ENCODE measurements at regions not wholly inside any gene's neighbourhood (a gene's known extent, or its start where the extent isn't known, plus 50 kb on each side); places are given as distances from the start of the nearest gene placed in this dataset.

DNA sequence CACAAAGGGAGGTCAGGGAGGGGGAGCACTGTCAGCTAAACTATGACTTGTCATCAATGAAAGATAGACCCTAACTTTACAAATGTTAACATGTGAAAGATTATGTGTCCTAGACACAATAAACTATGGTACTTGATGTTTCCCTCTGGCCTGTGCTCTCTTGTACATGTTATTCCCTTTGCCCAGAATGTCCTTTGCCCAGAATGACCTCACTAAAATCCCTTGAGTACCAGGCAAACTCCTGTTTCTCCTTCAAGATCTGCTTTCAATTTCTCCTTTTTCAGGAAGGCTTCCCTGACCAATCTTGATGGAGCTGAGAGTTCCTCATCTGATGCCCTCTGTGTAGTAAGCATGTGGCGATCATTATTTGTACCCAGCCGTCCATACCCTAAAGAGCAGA is 143.1 kb downstream of the ZNF365 start:
- no peaks in the 10 kb centered on the region for H3K27me3 ChIP-seq
- no peaks in the 10 kb centered on the region for H3K9me3 ChIP-seq
- H3K36me3 ChIP-seq (replicated peaks in 1 of 2; ENCODE audit: insufficient read depth in 1 of 2, low read depth in 2 of 2) = no peaks in the 10 kb centered on the region
- no peak overlapping the region for H3K4me3 ChIP-seq
- TF ChIP-seq, protein P1, sequence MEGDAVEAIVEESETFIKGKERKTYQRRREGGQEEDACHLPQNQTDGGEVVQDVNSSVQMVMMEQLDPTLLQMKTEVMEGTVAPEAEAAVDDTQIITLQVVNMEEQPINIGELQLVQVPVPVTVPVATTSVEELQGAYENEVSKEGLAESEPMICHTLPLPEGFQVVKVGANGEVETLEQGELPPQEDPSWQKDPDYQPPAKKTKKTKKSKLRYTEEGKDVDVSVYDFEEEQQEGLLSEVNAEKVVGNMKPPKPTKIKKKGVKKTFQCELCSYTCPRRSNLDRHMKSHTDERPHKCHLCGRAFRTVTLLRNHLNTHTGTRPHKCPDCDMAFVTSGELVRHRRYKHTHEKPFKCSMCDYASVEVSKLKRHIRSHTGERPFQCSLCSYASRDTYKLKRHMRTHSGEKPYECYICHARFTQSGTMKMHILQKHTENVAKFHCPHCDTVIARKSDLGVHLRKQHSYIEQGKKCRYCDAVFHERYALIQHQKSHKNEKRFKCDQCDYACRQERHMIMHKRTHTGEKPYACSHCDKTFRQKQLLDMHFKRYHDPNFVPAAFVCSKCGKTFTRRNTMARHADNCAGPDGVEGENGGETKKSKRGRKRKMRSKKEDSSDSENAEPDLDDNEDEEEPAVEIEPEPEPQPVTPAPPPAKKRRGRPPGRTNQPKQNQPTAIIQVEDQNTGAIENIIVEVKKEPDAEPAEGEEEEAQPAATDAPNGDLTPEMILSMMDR (IDR thresholded peaks at IDR 0.05) = no peak
- TF ChIP-seq POLR2A (IDR thresholded peaks at IDR 0.05) = no peak
- no peak overlapping the region for H3K27ac ChIP-seq
- WGBS, 2 donors = 51 to 69% methylated on average over 2 of the region's 2 CpGs
- no peaks in the 10 kb centered on the region for H3K4me1 ChIP-seq
- DNase-seq (no peak), ATAC-seq (no peak)
- intact Hi-C loops (cut with DNase I) = no loop called here

DNA sequence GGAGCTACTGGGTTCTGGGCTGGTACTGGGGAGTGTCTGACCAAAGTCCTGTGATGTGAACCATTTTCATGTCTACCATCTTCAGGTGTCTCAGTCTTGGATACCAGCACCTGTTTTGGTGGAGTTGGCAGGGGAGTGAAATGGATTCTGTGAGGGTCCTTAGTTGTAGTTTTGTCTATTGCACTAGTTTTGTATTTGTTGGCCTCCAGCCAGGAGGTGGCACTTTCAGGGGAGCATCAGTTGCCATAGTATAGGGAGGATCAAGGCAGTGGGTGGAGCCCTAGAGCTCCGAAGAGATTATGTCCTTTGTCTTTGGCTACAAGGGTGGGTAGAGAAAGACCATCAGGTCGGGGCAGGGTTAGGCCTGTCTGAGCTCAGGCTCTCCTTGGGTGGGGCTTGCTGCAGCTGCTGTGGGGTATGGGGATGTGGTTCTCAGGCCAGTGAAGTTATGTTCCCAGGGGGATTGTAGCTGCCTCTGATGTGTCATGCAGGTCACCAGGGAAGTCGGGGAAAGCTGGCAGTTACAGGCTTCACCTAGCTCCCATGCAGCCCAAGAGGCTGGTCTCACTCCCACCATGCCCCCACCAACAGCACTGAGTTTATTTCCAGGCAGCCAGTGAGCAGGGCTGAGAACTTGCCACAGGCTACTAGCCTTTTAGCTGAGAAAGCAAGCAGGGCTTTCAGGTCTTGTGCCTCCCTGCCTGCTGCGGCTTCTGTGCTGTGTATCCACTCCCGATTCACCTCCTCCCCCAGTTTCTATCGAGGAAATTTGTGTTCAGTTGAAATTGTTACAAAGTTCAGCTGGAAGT is 153.1 kb downstream of the ZNF365 start:
- 59 to 73% methylated on average over 5 to 6 of the region's 6 CpGs for WGBS, 2 donors
- DNase-seq (no peak), ATAC-seq (no peak)
- intact Hi-C loops (cut with DNase I) = no loop called here
- H3K36me3 ChIP-seq (replicated peaks in 1 of 2; ENCODE audit: insufficient read depth in 1 of 2, low read depth in 2 of 2) = no peaks in the 10 kb centered on the region
- H3K4me3 ChIP-seq = no peak overlapping the region
- H3K9me3 ChIP-seq = no peaks in the 10 kb centered on the region
- no peaks in the 10 kb centered on the region for H3K27me3 ChIP-seq
- H3K27ac ChIP-seq = no peak overlapping the region
- H3K4me1 ChIP-seq = no peaks in the 10 kb centered on the region
- no peak for TF ChIP-seq POLR2A (IDR thresholded peaks at IDR 0.05)
- TF ChIP-seq, protein P1 (IDR thresholded peaks at IDR 0.05) = no peak

DNA sequence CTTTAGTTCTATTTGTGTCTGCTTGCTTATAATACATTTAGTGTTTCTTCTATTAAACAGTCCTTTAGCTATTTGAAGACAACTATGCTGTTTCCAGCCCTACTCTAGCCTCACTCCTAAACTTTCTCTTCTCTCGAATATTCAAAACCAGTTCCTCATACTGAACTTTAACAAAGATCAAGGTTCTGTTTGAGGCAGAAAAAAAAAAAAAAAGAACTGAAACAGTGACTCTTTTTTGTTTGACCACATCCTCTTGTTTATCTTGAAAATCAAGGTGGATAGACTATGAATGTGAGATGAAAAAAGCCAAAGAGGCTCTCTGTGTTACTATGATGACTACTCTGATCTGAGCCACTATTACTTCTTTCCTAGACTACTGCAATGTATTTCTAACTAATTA is 154.3 kb downstream of the ZNF365 start:
- Histone ChIP-seq H3K27me3 (no peaks in the 10 kb centered on the region), H3K4me3 (no peak overlapping the region), H3K27ac (no peak overlapping the region), H3K9me3 (no peaks in the 10 kb centered on the region), H3K36me3 (replicated peaks in 1 of 2; ENCODE audit: insufficient read depth in 1 of 2, low read depth in 2 of 2) (no peaks in the 10 kb centered on the region), H3K4me1 (no peaks in the 10 kb centered on the region)
- intact Hi-C loops (cut with DNase I) = no loop called here
- 12 to 35% methylated on average over 1 of the region's 1 CpG for WGBS, 2 donors
- TF ChIP-seq, protein P1 (IDR thresholded peaks at IDR 0.05) = no peak
- TF ChIP-seq POLR2A (IDR thresholded peaks at IDR 0.05) = no peak
- ATAC-seq (no peak), DNase-seq (no peak)

DNA sequence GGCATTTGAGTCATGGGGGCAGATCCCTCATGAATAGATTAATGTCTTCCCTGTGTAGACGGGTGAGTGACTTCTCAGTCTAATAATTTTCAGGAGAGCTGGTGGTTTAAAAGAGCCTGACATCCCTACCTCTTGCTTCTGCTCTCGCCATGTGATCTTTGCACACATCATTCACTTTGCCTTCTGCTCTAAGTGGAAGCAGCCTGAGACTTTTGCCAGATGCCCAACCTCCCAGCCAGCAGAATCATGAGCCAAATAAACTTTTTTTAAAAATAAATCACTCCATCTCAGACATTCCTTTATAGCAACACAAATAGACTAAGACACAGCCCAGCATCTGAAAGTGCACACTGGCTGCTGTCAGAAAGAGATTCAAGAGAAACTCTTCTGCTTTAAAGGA is 155.2 kb downstream of the ZNF365 start:
- DNase-seq (no peak), ATAC-seq (no peak)
- Histone ChIP-seq H3K4me1 (no peaks in the 10 kb centered on the region), H3K9me3 (no peaks in the 10 kb centered on the region), H3K4me3 (no peak overlapping the region), H3K27ac (no peak overlapping the region), H3K36me3 (replicated peaks in 1 of 2; ENCODE audit: insufficient read depth in 1 of 2, low read depth in 2 of 2) (no peaks in the 10 kb centered on the region), H3K27me3 (no peaks in the 10 kb centered on the region)
- WGBS, 2 donors = 40 to 42% methylated on average over 1 to 2 of the region's 2 CpGs
- intact Hi-C loops (cut with DNase I) = no loop called here
- TF ChIP-seq POLR2A (IDR thresholded peaks at IDR 0.05) = no peak
- TF ChIP-seq, protein P1 (IDR thresholded peaks at IDR 0.05) = no peak

DNA sequence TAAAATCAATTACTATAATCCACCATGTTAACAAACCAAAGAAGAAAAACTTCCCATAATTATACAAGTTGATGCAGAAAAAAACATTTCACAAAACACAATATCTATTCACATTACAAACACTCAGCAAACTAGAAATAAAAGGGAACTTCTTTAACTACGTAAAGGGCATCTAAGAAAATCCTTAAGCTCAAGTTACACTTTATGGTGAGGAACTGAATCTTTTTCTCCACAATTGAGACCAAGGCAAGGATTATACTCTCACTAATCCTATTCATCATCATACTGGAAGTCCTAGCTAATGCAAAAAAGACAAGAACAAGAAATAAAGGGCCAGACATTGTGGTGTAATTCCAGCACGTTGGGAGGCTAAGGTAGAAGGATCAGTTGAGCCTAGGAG is 159.9 kb downstream of the ZNF365 start:
- 39 to 49% methylated on average over 2 of the region's 2 CpGs for WGBS, 2 donors

More for the DNA sequence above, 159.9 kb downstream of the ZNF365 start:
- TF ChIP-seq, protein P1 (IDR thresholded peaks at IDR 0.05) = no peak
- no peak for TF ChIP-seq POLR2A (IDR thresholded peaks at IDR 0.05)
- no peak overlapping the region for H3K27ac ChIP-seq
- ATAC-seq (no peak), DNase-seq (no peak)
- H3K27me3 ChIP-seq = no peaks in the 10 kb centered on the region
- no peaks in the 10 kb centered on the region for H3K36me3 ChIP-seq (replicated peaks in 1 of 2; ENCODE audit: insufficient read depth in 1 of 2, low read depth in 2 of 2)
- intact Hi-C loops (cut with DNase I) = no loop called here
- no peaks in the 10 kb centered on the region for H3K4me1 ChIP-seq
- no peaks in the 10 kb centered on the region for H3K9me3 ChIP-seq
- no peak overlapping the region for H3K4me3 ChIP-seq

All from body of pancreas (tissue), 4 donors.